ENCODE measurements at regions not wholly inside any gene's neighbourhood (a gene's known extent, or its start where the extent isn't known, plus 50 kb on each side); places are given as distances from the start of the nearest gene placed in this dataset.

DNA sequence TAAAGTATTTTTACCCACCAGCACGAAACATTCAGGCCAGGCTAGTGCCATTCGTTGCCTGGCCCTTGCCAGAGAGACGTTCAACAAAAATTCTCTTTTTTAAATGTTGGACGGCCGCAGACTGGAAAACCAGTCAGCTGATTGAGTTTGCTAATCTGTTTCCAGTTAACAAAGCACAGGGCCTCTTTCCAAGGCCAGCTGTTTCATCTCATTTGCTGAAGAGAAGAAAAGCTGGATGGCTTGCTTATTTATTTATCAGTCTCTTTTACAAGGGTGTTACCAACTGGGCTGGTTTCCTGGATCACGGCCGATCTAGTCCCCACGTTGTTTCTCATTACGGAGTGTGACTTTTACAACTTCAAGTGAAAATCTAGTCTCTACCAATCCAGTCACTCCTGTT, 418.7 kb upstream of the DYNLRB2 start:
- H3K27ac ChIP-seq = no peak overlapping the region
- TF ChIP-seq ZFX (IDR thresholded peaks at IDR 0.05) = no peak
- TF ChIP-seq, protein P1, sequence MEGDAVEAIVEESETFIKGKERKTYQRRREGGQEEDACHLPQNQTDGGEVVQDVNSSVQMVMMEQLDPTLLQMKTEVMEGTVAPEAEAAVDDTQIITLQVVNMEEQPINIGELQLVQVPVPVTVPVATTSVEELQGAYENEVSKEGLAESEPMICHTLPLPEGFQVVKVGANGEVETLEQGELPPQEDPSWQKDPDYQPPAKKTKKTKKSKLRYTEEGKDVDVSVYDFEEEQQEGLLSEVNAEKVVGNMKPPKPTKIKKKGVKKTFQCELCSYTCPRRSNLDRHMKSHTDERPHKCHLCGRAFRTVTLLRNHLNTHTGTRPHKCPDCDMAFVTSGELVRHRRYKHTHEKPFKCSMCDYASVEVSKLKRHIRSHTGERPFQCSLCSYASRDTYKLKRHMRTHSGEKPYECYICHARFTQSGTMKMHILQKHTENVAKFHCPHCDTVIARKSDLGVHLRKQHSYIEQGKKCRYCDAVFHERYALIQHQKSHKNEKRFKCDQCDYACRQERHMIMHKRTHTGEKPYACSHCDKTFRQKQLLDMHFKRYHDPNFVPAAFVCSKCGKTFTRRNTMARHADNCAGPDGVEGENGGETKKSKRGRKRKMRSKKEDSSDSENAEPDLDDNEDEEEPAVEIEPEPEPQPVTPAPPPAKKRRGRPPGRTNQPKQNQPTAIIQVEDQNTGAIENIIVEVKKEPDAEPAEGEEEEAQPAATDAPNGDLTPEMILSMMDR (conservative IDR thresholded peaks at IDR 0.05) = no peak

DNA sequence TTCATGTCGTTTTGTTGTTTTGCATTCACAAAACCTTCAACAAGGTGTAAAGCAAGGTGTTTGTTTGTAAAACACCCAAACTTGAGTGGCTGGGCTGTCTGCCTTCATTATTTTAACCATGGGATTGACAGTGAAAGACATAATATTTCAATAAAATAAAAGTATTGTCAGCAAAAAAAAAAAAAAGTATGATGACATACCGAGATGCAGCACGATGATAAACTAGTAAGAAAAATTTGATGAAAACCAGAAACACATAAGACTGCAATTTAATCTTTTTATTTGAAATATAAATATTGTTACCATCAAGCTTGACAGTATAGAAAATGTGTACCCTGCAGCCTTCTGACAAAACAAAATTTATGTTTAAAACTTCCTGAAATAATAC, 419.3 kb upstream of the DYNLRB2 start:
- no peak overlapping the region for H3K27ac ChIP-seq

DNA sequence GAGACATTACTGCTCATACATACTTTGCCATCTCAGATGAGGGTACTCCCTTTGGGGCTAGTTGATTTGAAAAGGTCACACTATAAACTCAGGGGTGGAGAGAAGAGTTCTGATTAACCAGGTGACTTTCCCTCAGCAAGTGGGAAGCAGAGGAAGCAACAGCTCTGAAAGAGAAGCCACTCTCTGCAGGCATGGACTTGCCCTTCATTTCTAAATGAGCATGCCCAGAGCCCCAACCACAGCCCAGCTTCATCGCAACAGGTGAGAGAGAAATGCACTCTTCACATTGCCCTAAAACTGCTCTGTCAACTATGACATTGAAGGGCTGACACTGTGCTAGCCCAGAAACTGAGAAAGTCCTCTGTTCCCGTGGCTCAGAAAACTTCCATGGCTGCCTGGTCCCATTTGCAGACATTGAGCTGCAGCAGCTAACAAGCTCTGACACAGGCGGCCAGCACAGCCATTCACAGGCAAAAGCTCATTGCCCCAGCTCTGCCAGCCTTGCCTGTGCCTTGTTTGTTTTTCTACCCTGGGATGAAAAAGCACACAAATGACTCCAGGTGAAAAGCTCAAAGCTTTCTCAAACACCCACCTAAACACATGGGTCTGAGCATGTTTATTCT, 419.8 kb upstream of the DYNLRB2 start:
- H3K27ac ChIP-seq = no peak overlapping the region
- TF ChIP-seq, protein P1 (conservative IDR thresholded peaks at IDR 0.05) = no peak
- TF ChIP-seq ZFX (IDR thresholded peaks at IDR 0.05) = no peak

More for the DNA sequence above, 419.3 kb upstream of the DYNLRB2 start:
- TF ChIP-seq, protein P1 (conservative IDR thresholded peaks at IDR 0.05) = no peak
- no peak for TF ChIP-seq ZFX (IDR thresholded peaks at IDR 0.05)

DNA sequence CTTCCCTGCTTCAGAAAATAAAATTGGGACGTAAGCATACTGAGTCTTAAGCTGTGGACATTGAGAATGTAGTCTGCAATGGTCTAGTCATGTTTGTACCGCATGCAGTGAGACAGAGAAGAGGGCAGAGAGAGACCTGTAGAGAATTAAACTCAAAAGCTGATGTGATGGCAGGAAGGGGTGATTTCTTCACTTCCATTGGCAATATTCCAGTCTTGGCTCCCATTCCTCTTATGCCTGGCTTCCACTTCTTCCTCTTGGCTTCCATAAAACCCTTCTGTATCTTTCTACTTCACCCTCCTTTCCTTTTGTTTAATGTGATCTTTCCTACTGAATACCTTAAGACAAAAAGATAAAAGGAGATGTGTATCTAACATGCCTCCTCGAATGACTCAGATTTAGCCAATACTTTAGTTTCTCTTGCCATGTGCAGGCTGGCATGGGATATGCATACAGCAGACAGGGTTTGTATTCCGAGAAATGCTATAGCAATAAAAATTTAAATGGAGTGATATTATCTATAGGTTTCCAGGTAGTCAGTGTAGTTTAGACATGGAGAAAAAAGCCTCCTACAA, 423.1 kb upstream of the DYNLRB2 start:
- TF ChIP-seq, protein P1 (conservative IDR thresholded peaks at IDR 0.05) = no peak
- TF ChIP-seq ZFX (IDR thresholded peaks at IDR 0.05) = no peak
- no peak overlapping the region for H3K27ac ChIP-seq

DNA sequence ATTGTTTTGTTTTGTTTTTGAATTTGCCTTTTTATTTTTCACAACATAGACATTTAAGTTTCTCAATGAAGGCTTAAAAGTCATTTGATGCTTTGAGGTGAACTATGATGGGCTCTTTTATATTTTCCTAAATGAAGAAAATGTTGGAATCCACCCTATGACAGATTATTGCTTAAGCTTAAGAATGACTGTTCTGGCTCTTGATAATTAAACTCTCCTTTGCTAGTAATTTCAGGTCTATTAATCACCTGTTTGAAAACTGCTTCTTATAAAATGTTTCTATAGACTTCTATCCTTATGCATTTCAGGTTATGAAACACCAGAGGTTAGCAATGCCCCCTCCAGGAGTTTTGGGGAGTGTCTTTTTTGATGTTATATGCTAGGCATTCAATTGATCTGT, 424.1 kb upstream of the DYNLRB2 start:
- TF ChIP-seq, protein P1 (conservative IDR thresholded peaks at IDR 0.05) = no peak
- no peak for TF ChIP-seq ZFX (IDR thresholded peaks at IDR 0.05)
- no peak overlapping the region for H3K27ac ChIP-seq

DNA sequence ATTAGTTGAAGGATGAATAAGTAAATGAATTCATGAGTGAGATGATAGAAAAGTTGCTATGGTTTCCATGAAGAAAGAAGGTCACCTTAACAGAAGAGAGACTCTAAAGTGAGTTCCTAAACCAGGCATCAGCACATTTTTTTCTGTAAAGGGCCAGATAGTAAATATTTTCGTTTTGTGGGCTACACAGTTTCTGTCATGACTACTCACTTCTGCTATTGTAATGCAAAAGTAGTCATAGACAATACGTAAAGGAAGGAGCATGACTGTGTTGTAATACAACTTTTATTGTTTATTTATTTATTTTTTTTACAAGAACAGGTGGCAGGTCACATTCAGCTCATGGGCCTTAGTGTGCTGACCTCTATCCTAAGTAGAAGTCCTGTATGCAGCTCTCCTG, 426.1 kb upstream of the DYNLRB2 start:
- TF ChIP-seq ZFX (IDR thresholded peaks at IDR 0.05) = no peak
- TF ChIP-seq, protein P1 (conservative IDR thresholded peaks at IDR 0.05) = no peak
- H3K27ac ChIP-seq = no peak overlapping the region

DNA sequence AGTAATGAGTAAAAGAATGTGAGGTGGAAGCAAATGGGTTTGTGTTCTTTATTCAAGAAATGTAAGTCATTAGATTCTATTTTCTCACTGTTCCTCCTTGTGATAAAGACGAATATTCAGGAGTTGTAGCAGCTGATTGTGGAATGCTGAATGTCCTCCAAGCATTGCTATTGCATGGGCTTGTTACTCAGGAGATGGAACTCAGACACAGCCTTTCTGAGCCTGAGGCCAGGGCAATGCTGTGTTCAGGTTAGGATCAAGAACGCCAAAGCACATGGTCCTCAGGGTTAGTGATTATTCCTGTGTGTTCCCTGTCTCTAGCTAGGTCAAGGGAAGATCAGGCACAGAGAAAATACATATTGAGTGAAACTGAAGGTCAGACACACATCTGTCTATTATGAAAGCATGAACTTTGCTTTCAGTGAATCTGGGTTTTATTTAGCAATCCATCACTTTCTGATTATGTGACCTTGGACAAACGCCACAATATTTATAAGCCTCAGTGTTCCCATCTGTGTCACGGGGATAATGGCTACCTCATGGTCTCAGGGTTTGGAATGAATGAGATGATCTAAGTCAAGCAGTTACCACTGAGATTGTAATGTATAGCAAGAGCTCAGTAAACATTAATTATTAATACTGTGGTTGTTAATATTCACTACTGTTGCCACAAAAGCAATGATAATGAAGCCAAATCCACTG, 426.8 kb upstream of the DYNLRB2 start:
- no peak for TF ChIP-seq ZFX (IDR thresholded peaks at IDR 0.05)
- TF ChIP-seq, protein P1 (conservative IDR thresholded peaks at IDR 0.05) = no peak
- H3K27ac ChIP-seq = no peak overlapping the region

Data from C4-2B (cell line).